Thoracic aorta (tissue), 2 donors: ENCODE measurements at regions not wholly inside any gene's neighbourhood (a gene's known extent, or its start where the extent isn't known, plus 50 kb on each side); places are given as distances from the start of the nearest gene placed in this dataset.

Experiments
- ATAC-seq: fragments of 150-250 bp; one replicate; pipeline ENCODE4 v1.8.0; 2017; ENCODE audit warnings: low read depth; ENCODE audit not compliant: insufficient number of reproducible peaks, low FRiP score
- DNase-seq: peaks from one replicate; pipeline ENCODE4 v3.0.0-alpha.2; 2020; ENCODE audit warnings: low spot score
- H3K27ac ChIP-seq, 2 donors: fragments of 200-600 bp; sonication (generic); 1 replicate in 1 of 2; 2 replicates in 1 of 2; pipeline ENCODE4 v1.5.1; 2016; ENCODE audit warnings: mild to moderate bottlenecking in 2 of 2, moderate library complexity in 2 of 2
- H3K27me3 ChIP-seq: fragments of 200-600 bp; sonication (generic); replicated peaks from 2 replicates; pipeline ENCODE4 v1.6.0; 2016; ENCODE audit warnings: mild to moderate bottlenecking; ENCODE audit not compliant: insufficient read depth
- H3K36me3 ChIP-seq: fragments of 200-600 bp; sonication (generic); one replicate; pipeline ENCODE4 v1.5.1; 2016
- H3K4me1 ChIP-seq, 2 donors: fragments of 200-600 bp; sonication (generic); 1 replicate in 1 of 2; 2 replicates in 1 of 2; pipeline versions ENCODE4 v1.5.1 to v1.6.0; 2016; ENCODE audit warnings: low read depth in 2 of 2, mild to moderate bottlenecking in 1 of 2; ENCODE audit not compliant: control insufficient read depth in 1 of 2
- H3K4me3 ChIP-seq: fragments of 200-600 bp; sonication (generic); 2 replicates; pipeline ENCODE4 v1.5.1; 2016; ENCODE audit warnings: mild to moderate bottlenecking
- H3K9me3 ChIP-seq: fragments of 200-600 bp; sonication (generic); 2 replicates; pipeline ENCODE4 v1.5.1; 2016
- CTCF ChIP-seq: fragments of 200-600 bp; sonication (generic); IDR thresholded peaks from one replicate; pipeline ENCODE4 v1.5.1; 2019; ENCODE audit warnings: antibody characterized with exemption

GRCh38 chr3:72397586-72397985 lies 450.7 kb downstream of the SHQ1 start:
- H3K36me3 ChIP-seq: peaks cover 2% of the 10 kb centered on the region
- no peak overlapping the region for H3K4me3 ChIP-seq
- H3K4me1 ChIP-seq: peaks cover 8 to 20% of the 10 kb centered on the region in 2 donors
- H3K9me3 ChIP-seq: no peaks in the 10 kb centered on the region
- no peak overlapping the region for H3K27ac ChIP-seq
- DNase-seq (no peak), ATAC-seq (no peak)
- no peaks in the 10 kb centered on the region for H3K27me3 ChIP-seq
- TF ChIP-seq CTCF: no peak

- Histone ChIP-seq H3K27ac (no peak overlapping the region), H3K4me1 (peaks cover 8 to 13% of the 10 kb centered on the region in 2 donors), H3K4me3 (no peak overlapping the region), H3K36me3 (peaks cover 2% of the 10 kb centered on the region), H3K27me3 (no peaks in the 10 kb centered on the region), H3K9me3 (no peaks in the 10 kb centered on the region)
- no peak for DNase-seq
- ATAC-seq: no peak
- no peak for TF ChIP-seq CTCF
These were observed 451.3 kb downstream of the SHQ1 start for GRCh38 chr3:72396899-72397298.

- no peak for TF ChIP-seq CTCF
These were observed 452.4 kb downstream of the SHQ1 start for GRCh38 chr3:72395776-72396311.

GRCh38 chr3:72393455-72393854 lies 454.8 kb downstream of the SHQ1 start:
- peaks cover 5 to 9% of the 10 kb centered on the region in 2 donors for H3K4me1 ChIP-seq
- ATAC-seq: no peak
- H3K4me3 ChIP-seq: no peak overlapping the region
- no peaks in the 10 kb centered on the region for H3K9me3 ChIP-seq
- H3K27me3 ChIP-seq: no peaks in the 10 kb centered on the region
- no peak for DNase-seq
- TF ChIP-seq CTCF: no peak
- H3K27ac ChIP-seq: no peak overlapping the region
- H3K36me3 ChIP-seq: peaks cover 2% of the 10 kb centered on the region

More at GRCh38 chr3:72395776-72396311, 452.4 kb downstream of the SHQ1 start:
- H3K9me3 ChIP-seq: no peaks in the 10 kb centered on the region
- no peaks in the 10 kb centered on the region for H3K27me3 ChIP-seq
- no peak for ATAC-seq
- DNase-seq: no peak
- peaks cover 2% of the 10 kb centered on the region for H3K36me3 ChIP-seq
- H3K4me3 ChIP-seq: no peak overlapping the region
- H3K4me1 ChIP-seq: peaks cover 8 to 9% of the 10 kb centered on the region in 2 donors
- H3K27ac ChIP-seq: no peak overlapping the region

GRCh38 chr3:72391659-72392058 lies 456.6 kb downstream of the SHQ1 start:
- peaks cover 5 to 10% of the 10 kb centered on the region in 2 donors for H3K4me1 ChIP-seq
- no peaks in the 10 kb centered on the region for H3K9me3 ChIP-seq
- H3K4me3 ChIP-seq: no peak overlapping the region
- H3K36me3 ChIP-seq: peaks cover 2% of the 10 kb centered on the region
- no peak overlapping the region for H3K27ac ChIP-seq
- TF ChIP-seq CTCF: no peak
- DNase-seq (no peak), ATAC-seq (no peak)
- H3K27me3 ChIP-seq: no peaks in the 10 kb centered on the region
